HAP-1 (cell line): ENCODE measurements at regions not wholly inside any gene's neighbourhood (a gene's known extent, or its start where the extent isn't known, plus 50 kb on each side); places are given as distances from the start of the nearest gene placed in this dataset.

ENCODE experiments used
- DNase-seq, 2 experiments: peaks; one replicate each; pipeline ENCODE4 v3.0.0-alpha.2; 2016 to 2020; ENCODE audit warnings: low spot score in 2 of 2
- H3K27me3 ChIP-seq: fragments of 250-450 bp; sonication (Bioruptor Pico); 2 replicates; pipeline ENCODE4 v1.5.1; 2020; ENCODE audit warnings: low read depth, mild to moderate bottlenecking, moderate library complexity
- H3K36me3 ChIP-seq: fragments of 250-450 bp; sonication (Bioruptor Pico); replicated peaks from 2 replicates; pipeline ENCODE4 v1.5.1; 2020; ENCODE audit warnings: mild to moderate bottlenecking
- H3K4me1 ChIP-seq: fragments of 250-450 bp; sonication (Bioruptor Pico); 2 replicates; pipeline ENCODE4 v1.5.1; 2020; ENCODE audit warnings: mild to moderate bottlenecking
- H3K4me3 ChIP-seq: fragments of 250-450 bp; sonication (Bioruptor Pico); 2 replicates; pipeline ENCODE4 v1.5.1; 2020; ENCODE audit warnings: mild to moderate bottlenecking, moderate library complexity
- H3K9me3 ChIP-seq: fragments of 250-450 bp; sonication (Bioruptor Pico); 2 replicates; pipeline ENCODE4 v1.5.1; 2020; ENCODE audit warnings: mild to moderate bottlenecking, moderate library complexity
- in situ Hi-C: fragments of 300-500 bp; cut with MboI; formaldehyde crosslinking; loops from 3 replicates; pipeline ENCODE4 v1.14.3; 2020; ENCODE audit warnings: low sequenced_read_pairs, inconsistent platforms, mixed read lengths

GRCh38 chr5:63570752-63571151 lies 391.5 kb downstream of the HTR1A start:
- Histone ChIP-seq H3K27me3 (no peaks in the 10 kb centered on the region), H3K9me3 (no peaks in the 10 kb centered on the region), H3K4me3 (no peak overlapping the region), H3K4me1 (no peaks in the 10 kb centered on the region), H3K36me3 (no peaks in the 10 kb centered on the region)
- in situ Hi-C loops: no loop called here
- no peak for DNase-seq

GRCh38 chr5:63564789-63565188 lies 397.5 kb downstream of the HTR1A start:
- in situ Hi-C loops: no loop called here

DNA sequence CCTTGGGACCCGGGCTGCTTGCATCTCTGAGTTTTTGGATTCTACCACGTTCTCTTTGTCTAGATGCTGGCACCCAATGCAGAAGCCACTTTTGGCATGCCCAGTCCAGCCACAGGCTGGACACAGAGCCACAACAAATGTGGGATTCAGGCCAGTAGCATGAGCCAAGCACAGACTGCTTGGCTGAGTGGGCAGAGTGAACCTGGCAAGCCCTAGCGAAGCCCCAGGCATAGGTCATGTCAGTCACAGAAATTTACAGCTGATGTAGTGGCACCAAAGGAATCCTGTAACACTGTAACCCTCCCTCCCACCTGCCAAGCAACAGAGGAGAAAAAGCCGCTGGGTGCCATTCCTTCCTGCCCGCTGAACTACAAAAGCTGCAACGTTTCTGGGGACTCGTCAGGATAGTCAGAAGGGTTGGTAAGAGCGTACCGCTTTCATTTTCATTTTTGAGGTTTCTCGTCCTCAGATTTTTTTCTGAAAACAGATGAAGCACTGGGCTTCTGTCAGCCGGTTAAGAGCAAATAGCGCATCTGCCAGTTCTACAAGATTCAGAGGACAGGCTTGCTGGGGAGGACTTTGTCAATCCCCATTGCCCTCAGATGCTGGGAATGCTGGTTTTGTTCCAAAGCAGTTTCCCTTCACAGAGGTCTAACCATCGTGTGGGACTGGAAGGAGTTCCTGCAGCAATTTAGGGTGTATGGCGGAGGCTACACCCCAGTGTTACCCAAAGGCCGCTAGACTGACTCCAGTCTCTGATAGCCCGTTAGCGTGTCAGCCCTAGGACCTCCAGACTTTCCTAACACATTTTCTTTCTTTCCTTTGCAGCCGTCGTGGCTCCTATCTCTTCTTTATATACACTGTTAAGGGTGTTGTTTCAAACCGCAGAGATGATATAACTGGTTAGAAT lies 399.0 kb downstream of the HTR1A start:
- Histone ChIP-seq H3K27me3 (no peaks in the 10 kb centered on the region), H3K36me3 (no peaks in the 10 kb centered on the region), H3K4me3 (no peak overlapping the region), H3K4me1 (no peaks in the 10 kb centered on the region), H3K9me3 (no peaks in the 10 kb centered on the region)
- no peak for DNase-seq
- in situ Hi-C loops: no loop called here

More at GRCh38 chr5:63564789-63565188, 397.5 kb downstream of the HTR1A start:
- Histone ChIP-seq H3K9me3 (no peaks in the 10 kb centered on the region), H3K4me1 (no peaks in the 10 kb centered on the region), H3K27me3 (no peaks in the 10 kb centered on the region), H3K36me3 (no peaks in the 10 kb centered on the region), H3K4me3 (no peak overlapping the region)
- DNase-seq: no peak

DNA sequence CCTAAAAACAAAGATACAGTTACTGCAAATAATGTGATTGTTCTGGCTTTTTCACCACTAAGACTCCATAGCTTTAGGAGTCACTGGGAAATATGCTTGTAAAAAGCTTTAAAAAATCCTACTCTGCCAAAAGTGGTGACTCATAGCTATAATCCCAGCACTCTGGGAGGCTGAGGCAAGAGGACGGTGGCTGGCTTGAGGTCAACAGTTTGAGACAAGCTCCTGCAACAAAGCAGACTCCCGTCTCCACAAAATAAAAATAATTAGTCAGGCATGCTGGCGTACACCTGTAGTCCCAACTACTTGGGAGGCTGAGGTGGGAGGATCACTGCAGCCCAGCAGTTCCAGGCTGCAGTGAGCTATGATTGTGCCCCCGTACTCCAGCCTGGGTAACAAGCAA lies 406.4 kb downstream of the HTR1A start:
- no peak overlapping the region for H3K4me3 ChIP-seq
- no peak for DNase-seq
- in situ Hi-C loops: no loop called here
- no peaks in the 10 kb centered on the region for H3K9me3 ChIP-seq
- H3K27me3 ChIP-seq: no peaks in the 10 kb centered on the region
- no peaks in the 10 kb centered on the region for H3K4me1 ChIP-seq
- no peaks in the 10 kb centered on the region for H3K36me3 ChIP-seq

DNA sequence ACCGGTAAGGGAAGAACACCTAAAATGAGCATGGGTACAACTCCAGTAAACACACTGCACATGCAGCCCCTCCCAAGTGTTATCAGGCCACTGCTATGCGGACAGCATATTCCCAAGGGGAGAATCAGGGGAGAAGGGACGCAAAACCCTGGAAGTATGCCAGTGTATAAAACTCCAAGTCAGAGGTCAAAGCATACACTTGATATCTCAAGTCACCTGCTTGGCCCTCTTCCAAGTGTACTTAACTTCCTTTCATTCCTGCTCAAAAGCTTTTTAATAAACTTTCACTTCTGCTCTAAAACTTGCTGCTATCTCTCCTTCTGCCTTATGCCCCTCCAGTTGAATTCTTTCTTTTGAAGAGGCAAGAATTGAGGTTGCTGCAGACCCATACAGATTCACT lies 408.1 kb downstream of the HTR1A start:
- Histone ChIP-seq H3K4me1 (no peaks in the 10 kb centered on the region), H3K9me3 (no peaks in the 10 kb centered on the region), H3K36me3 (no peaks in the 10 kb centered on the region), H3K27me3 (no peaks in the 10 kb centered on the region), H3K4me3 (no peak overlapping the region)
- in situ Hi-C loops: no loop called here
- DNase-seq: no peak

- Histone ChIP-seq H3K4me3 (no peak overlapping the region), H3K27me3 (no peaks in the 10 kb centered on the region), H3K4me1 (no peaks in the 10 kb centered on the region), H3K36me3 (no peaks in the 10 kb centered on the region), H3K9me3 (no peaks in the 10 kb centered on the region)
- in situ Hi-C loops: no loop called here
- no peak for DNase-seq
Observed at GRCh38 chr5:63553073-63553472, 409.2 kb downstream of the HTR1A start.

DNA sequence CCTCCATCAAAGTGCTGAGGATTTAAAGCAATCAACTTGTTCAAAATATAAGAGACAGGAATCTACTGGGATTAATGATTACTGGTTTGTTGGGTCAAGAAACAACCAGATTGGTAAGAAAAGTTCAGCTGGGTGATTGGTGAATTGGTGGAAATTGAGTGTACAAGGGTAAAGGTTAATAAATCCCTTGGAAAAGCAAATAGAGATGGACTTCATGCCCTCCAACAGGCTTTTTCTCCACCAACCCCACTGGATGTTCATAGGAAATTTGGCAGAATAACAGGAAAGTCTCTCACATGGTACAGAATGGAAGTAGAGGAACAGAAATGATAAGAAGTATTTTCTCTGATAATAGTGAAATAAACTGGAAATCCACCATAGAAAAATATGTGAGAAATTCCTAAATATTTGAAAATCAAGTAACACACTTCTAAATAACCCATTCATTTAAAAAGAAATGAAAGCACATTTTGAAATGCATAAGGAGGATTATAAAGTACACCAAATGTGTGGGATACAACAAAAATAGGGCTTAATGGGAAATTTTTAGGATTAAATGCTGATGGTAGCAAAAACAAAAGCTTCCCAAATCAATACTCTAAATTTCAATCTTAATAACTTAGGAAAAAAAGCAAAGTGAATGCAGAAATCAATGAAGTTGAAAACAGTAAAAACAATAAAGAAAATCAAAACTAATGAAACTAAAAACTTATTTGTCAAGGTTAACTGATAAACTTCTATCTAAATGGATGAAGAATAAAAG lies 426.2 kb downstream of the HTR1A start:
- no peaks in the 10 kb centered on the region for H3K36me3 ChIP-seq
- H3K27me3 ChIP-seq: no peaks in the 10 kb centered on the region
- H3K4me1 ChIP-seq: no peaks in the 10 kb centered on the region
- H3K9me3 ChIP-seq: no peaks in the 10 kb centered on the region
- in situ Hi-C loops: no loop called here
- no peak overlapping the region for H3K4me3 ChIP-seq
- no peak for DNase-seq

GRCh38 chr5:63524281-63524680 lies 438.0 kb downstream of the HTR1A start:
- no peaks in the 10 kb centered on the region for H3K4me1 ChIP-seq
- no peaks in the 10 kb centered on the region for H3K36me3 ChIP-seq
- no peak for DNase-seq
- H3K4me3 ChIP-seq: no peak overlapping the region
- in situ Hi-C loops: no loop called here
- H3K9me3 ChIP-seq: no peaks in the 10 kb centered on the region
- H3K27me3 ChIP-seq: no peaks in the 10 kb centered on the region

DNA sequence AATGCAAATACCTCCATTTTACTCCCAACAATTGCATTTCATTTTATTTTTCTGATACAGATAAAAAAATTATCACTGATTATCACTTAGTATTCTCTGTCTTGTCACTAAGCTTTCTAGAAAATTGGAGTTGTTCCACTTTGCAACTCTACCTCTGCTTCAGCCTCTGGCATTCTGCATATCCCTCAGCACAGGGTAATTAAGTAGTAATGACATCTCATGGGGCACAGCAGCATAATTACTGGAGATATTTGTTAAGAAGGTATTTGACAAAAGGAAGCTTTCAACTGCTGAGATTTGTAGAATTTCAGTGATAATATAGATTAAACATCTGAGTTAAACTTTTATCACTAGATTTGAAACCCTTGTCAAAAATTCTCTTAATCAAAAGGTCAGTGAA lies 446.2 kb downstream of the HTR1A start:
- no peaks in the 10 kb centered on the region for H3K4me1 ChIP-seq
- no peak for DNase-seq
- no peak overlapping the region for H3K4me3 ChIP-seq
- H3K9me3 ChIP-seq: no peaks in the 10 kb centered on the region
- no peaks in the 10 kb centered on the region for H3K27me3 ChIP-seq
- H3K36me3 ChIP-seq: no peaks in the 10 kb centered on the region
- in situ Hi-C loops: no loop called here

DNA sequence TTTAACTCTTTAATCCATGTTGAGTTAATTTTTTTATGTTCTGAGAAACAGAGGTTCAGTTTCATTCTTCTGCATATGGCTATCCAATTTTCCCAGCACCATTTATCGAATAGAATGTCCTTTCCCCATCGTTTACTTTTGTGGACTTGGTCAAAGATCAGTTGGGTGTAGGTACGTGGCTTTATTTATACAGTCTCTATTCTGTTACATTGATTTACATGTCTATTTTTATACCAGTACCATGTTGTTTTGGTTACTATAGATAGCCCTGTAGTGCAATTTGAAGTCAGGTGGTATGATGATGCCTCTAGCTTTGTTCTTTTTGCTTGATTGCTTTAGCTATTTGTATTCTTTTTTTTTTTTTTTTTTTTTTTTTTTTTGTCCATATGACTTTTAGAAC lies 462.0 kb downstream of the HTR1A start:
- Histone ChIP-seq H3K27me3 (no peaks in the 10 kb centered on the region), H3K9me3 (no peaks in the 10 kb centered on the region), H3K36me3 (no peaks in the 10 kb centered on the region), H3K4me1 (no peaks in the 10 kb centered on the region), H3K4me3 (no peak overlapping the region)
- in situ Hi-C loops: no loop called here
- no peak for DNase-seq

GRCh38 chr5:63495225-63495624 lies 467.0 kb downstream of the HTR1A start:
- no peak overlapping the region for H3K4me3 ChIP-seq
- no peaks in the 10 kb centered on the region for H3K9me3 ChIP-seq
- H3K27me3 ChIP-seq: no peaks in the 10 kb centered on the region
- H3K4me1 ChIP-seq: no peaks in the 10 kb centered on the region
- in situ Hi-C loops: no loop called here
- DNase-seq: no peak
- H3K36me3 ChIP-seq: no peaks in the 10 kb centered on the region

DNA sequence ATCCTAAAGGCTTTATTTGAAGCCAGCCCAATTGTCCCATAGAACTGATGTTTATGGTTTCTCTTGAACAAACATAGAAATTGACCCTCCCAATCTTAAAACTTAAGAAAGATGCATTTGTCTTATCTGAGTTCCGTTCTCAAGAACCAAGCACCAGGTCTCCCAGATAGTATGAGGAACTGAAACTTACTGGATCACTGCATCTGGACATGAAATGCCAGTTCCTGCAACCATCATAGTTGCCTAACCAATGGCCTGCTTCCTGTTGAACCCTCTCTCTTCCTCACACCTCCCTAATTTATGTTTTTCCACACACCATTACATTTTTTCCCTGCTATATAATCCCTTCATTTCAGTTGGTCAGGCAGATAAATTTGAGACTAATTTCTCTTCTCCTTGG lies 478.9 kb downstream of the HTR1A start:
- in situ Hi-C loops: no loop called here
- DNase-seq: no peak
- Histone ChIP-seq H3K4me3 (no peak overlapping the region), H3K9me3 (no peaks in the 10 kb centered on the region), H3K36me3 (no peaks in the 10 kb centered on the region), H3K27me3 (no peaks in the 10 kb centered on the region), H3K4me1 (no peaks in the 10 kb centered on the region)

DNA sequence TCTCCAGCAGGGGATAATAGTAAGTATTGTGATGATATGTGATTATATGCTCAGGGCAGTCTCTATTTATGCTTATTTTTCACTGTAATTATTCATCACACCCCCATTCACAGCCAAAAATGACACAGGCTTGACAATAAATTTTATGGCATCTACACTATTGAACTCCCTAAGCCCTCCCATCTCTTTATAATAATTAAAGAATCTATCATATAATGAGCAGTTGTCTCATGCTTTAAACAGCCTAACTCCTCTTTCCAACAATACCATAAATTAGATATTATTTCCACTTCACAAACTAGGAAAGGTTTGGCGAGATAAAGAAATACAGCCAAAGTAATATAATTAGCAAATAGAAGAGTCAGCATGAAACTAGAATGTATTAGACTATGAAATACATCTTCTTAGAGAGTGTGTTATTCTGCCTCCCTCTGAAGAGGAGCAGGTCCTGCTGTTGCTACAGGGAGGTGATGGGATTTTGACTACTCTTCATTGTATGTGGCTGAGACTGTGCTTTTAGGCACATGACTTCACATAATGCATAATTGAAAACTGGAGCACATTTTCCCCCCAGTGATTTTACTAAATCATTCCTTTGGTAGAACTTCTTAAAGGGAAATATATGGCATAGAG lies 488.8 kb downstream of the HTR1A start:
- Histone ChIP-seq H3K4me3 (no peak overlapping the region), H3K27me3 (no peaks in the 10 kb centered on the region), H3K4me1 (no peaks in the 10 kb centered on the region), H3K36me3 (no peaks in the 10 kb centered on the region), H3K9me3 (no peaks in the 10 kb centered on the region)
- in situ Hi-C loops: no loop called here
- no peak for DNase-seq

DNA sequence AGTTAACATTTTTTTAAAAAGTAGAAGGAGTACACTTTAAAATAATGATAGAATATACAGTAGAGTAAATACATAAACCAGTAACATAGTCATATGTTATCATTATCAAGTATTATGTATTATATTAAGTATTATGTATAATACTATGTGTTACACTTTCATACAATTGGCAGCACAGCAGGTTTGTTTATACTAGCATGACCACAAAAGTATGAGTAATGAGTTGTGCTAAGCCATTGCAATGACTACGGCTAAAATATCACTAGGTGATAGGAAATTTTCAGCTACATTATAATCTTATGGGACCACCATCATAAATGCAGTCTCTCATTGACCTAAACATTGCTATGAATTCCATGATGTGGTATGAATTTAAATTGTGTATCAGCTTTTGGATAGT lies 506.0 kb downstream of the HTR1A start:
- Histone ChIP-seq H3K27me3 (no peaks in the 10 kb centered on the region), H3K4me3 (no peak overlapping the region), H3K36me3 (no peaks in the 10 kb centered on the region), H3K9me3 (no peaks in the 10 kb centered on the region), H3K4me1 (no peaks in the 10 kb centered on the region)
- DNase-seq: no peak
- in situ Hi-C loops: no loop called here
